B cell (primary cell): ENCODE measurements at regions not wholly inside any gene's neighbourhood (a gene's known extent, or its start where the extent isn't known, plus 50 kb on each side); places are given as distances from the start of the nearest gene placed in this dataset.

Source experiments
- ATAC-seq: fragments of 200-7000 bp; cut with Tn5 transposase; one replicate; pipeline ENCODE4 v1.10.0; 2021; ENCODE audit warnings: low read depth, mild to moderate bottlenecking, moderate number of reproducible peaks, moderate library complexity
- CTCF ChIA-PET: fragments of 350-600 bp; sonication (Branson Sonifier 250); formaldehyde crosslinking; loops from one replicate; lab custom pipeline; 2021; ENCODE audit warnings: antibody characterized with exemption, inconsistent platforms; lab: Charles Lee
- POLR2A ChIA-PET: fragments of 350-600 bp; sonication (Branson Sonifier 250); formaldehyde crosslinking; loops from one replicate; lab custom pipeline; 2021; ENCODE audit warnings: antibody characterized with exemption; lab: Charles Lee
- DNase-seq: peaks from one replicate; pipeline ENCODE4 v3.0.0; 2013
- H2AFZ ChIP-seq: 2 replicates; pipeline ENCODE4 v1.6.1; 2012; ENCODE audit warnings: mild to moderate bottlenecking, low read depth, low read length; ENCODE audit not compliant: insufficient read depth, poor library complexity, severe bottlenecking
- H3K27ac ChIP-seq, 2 donors: 1 replicate in 1 of 2; 2 replicates in 1 of 2; pipeline ENCODE4 v1.5.1; 2012 to 2013; ENCODE audit warnings: low read length in 2 of 2, mild to moderate bottlenecking in 2 of 2, moderate library complexity in 1 of 2
- H3K27me3 ChIP-seq, 4 experiments: fragments of 200-600 bp in 1 of 4; sonication (generic) in 1 of 4; replicated peaks in 1 of 4; 1 replicate in 2 of 4; 2 replicates in 2 of 4; pipeline versions ENCODE4 v1.6.1 to v1.7.0; 2013 to 2016; ENCODE audit warnings: low read length in 3 of 4, mild to moderate bottlenecking in 2 of 4, mixed read lengths in 1 of 4, moderate library complexity in 1 of 4; ENCODE audit not compliant: insufficient read depth in 4 of 4, control insufficient read depth in 3 of 4; ENCODE audit errors: control extremely low read depth in 1 of 4
- H3K36me3 ChIP-seq, 2 experiments: replicated peaks in 1 of 2; 1 replicate in 1 of 2; 2 replicates in 1 of 2; pipeline versions ENCODE4 v1.6.1 to v1.7.1; 2013; ENCODE audit warnings: low read length in 1 of 2; ENCODE audit not compliant: insufficient read depth in 2 of 2, control insufficient read depth in 1 of 2; ENCODE audit errors: control extremely low read depth in 1 of 2, extremely low read depth in 1 of 2
- H3K4me1 ChIP-seq, 2 donors: fragments of 200-600 bp in 1 of 2; sonication (generic) in 1 of 2; 1 replicate in 1 of 2; 2 replicates in 1 of 2; pipeline versions ENCODE4 v1.5.1 to v1.6.1; 2013 to 2017; ENCODE audit warnings: low read length in 2 of 2; ENCODE audit not compliant: control insufficient read depth in 2 of 2, insufficient read depth in 2 of 2
- H3K4me2 ChIP-seq: replicated peaks from 2 replicates; pipeline ENCODE3; 2012; ENCODE audit warnings: mild to moderate bottlenecking, low read depth, low read length; ENCODE audit not compliant: poor library complexity, severe bottlenecking
- H3K4me3 ChIP-seq, 5 experiments: fragments of 200-600 bp in 1 of 5; sonication (generic) in 1 of 5; 1 replicate in 3 of 5; 2 replicates in 2 of 5; pipeline versions ENCODE4 v1.5.1 to v1.7.0; 2011 to 2016; ENCODE audit warnings: low read length in 4 of 5, mild to moderate bottlenecking in 4 of 5, low read depth in 2 of 5, control low read depth in 1 of 5, moderate library complexity in 1 of 5; ENCODE audit not compliant: insufficient read depth in 1 of 5; ENCODE audit errors: control extremely low read depth in 1 of 5, extremely low read depth in 1 of 5
- H3K79me2 ChIP-seq: fragments of 200-600 bp; sonication (generic); one replicate; pipeline ENCODE4 v1.6.0; 2016; ENCODE audit warnings: low read length; ENCODE audit not compliant: control insufficient read depth, insufficient read depth
- H3K9ac ChIP-seq: fragments of 200-600 bp; sonication (generic); 2 replicates; pipeline ENCODE4 v1.6.1; 2017; ENCODE audit warnings: mild to moderate bottlenecking, low read length, moderate library complexity
- H3K9me3 ChIP-seq, 3 donors: one replicate each; pipeline versions ENCODE4 v1.6.1 to v1.7.1; 2013; ENCODE audit warnings: low read length in 2 of 3; ENCODE audit not compliant: control insufficient read depth in 2 of 3, insufficient read depth in 1 of 3; ENCODE audit errors: control extremely low read depth in 1 of 3
- H4K20me1 ChIP-seq: 2 replicates; pipeline ENCODE4 v1.6.0; 2012; ENCODE audit warnings: mild to moderate bottlenecking, low read length; ENCODE audit not compliant: insufficient read depth, control insufficient read depth, poor library complexity, severe bottlenecking
- H3K27ac Mint-ChIP-seq: one replicate; pipeline ENCODE4 v1.8.0; 2021; ENCODE audit warnings: mixed read lengths
- H3K27me3 Mint-ChIP-seq: one replicate; pipeline ENCODE4 v1.8.0; 2021; ENCODE audit warnings: mixed read lengths
- H3K4me1 Mint-ChIP-seq: one replicate; pipeline ENCODE4 v1.8.0; 2021; ENCODE audit warnings: mixed read lengths
- H3K4me3 Mint-ChIP-seq: one replicate; pipeline ENCODE4 v1.8.0; 2021; ENCODE audit warnings: mixed read lengths
- H3K9me3 Mint-ChIP-seq: one replicate; pipeline ENCODE4 v1.8.0; 2022; ENCODE audit warnings: mixed read lengths; ENCODE audit not compliant: insufficient read depth
- EZH2 ChIP-seq: IDR thresholded peaks from 2 replicates; pipeline ENCODE4 v1.6.1; 2012; ENCODE audit warnings: borderline replicate concordance, low read depth, mild to moderate bottlenecking, moderate library complexity, low read length; ENCODE audit not compliant: insufficient read depth, poor library complexity, severe bottlenecking
- whole genome bisulfite sequencing: methylation state at CpG from one replicate; pipeline ENCODE4 v1.1.5; 2013; ENCODE audit warnings: missing lambda C conversion rate; ENCODE audit not compliant: insufficient coverage; 5-methylcytosine and 5-hydroxymethylcytosine counted together
- intact Hi-C: fragments of 100-400 bp; cut with micrococcal nuclease; formaldehyde crosslinking; loops from one replicate; pipeline ENCODE4 v1.10.0; 2022
- TF ChIP-seq, protein P1 (sequence below): fragments of 200-600 bp; IDR thresholded peaks from one replicate; pipeline ENCODE4 v1.8.0; 2022; ENCODE audit warnings: antibody characterized with exemption, mild to moderate bottlenecking

DNA sequence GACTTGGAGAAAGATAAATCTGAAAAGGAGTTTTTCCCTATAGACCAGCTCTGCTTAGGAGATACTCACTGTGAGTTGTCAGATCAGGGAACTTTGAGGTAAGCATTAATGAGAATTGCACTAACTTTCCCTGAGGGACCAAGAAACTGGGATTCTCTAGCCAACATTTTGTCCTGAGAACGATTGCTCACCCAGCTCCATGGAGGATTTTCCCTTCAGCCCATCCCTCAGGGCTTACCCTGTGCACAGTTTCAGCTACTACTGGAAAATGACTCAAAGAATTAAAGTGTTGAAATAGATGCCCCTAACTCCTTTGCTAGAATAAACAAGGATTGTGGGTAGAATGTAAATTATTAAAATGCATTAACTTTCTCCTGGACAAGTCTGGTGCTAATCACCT, 237.2 kb upstream of the IL12B start:
- no peak overlapping the region for H2AFZ ChIP-seq
- Mint-ChIP-seq H3K4me3 (no peak overlapping the region), H3K27me3 (no peaks in the 10 kb centered on the region), H3K9me3 (no peaks in the 10 kb centered on the region), H3K4me1 (no peaks in the 10 kb centered on the region), H3K27ac (no peak overlapping the region)
- no peaks in the 10 kb centered on the region for H3K27me3 ChIP-seq
- H3K4me2 ChIP-seq, result no peak overlapping the region
- no peaks in the 10 kb centered on the region for H3K4me1 ChIP-seq
- no peaks in the 10 kb centered on the region for H3K79me2 ChIP-seq
- H3K9me3 ChIP-seq, result no peaks in the 10 kb centered on the region
- no CpG with 5 or more reads among the region's 1 CpG for WGBS
- POLR2A ChIA-PET, result no interaction called here
- H4K20me1 ChIP-seq, result no peaks in the 10 kb centered on the region
- H3K27ac ChIP-seq, result no peak overlapping the region
- TF ChIP-seq, protein P1, sequence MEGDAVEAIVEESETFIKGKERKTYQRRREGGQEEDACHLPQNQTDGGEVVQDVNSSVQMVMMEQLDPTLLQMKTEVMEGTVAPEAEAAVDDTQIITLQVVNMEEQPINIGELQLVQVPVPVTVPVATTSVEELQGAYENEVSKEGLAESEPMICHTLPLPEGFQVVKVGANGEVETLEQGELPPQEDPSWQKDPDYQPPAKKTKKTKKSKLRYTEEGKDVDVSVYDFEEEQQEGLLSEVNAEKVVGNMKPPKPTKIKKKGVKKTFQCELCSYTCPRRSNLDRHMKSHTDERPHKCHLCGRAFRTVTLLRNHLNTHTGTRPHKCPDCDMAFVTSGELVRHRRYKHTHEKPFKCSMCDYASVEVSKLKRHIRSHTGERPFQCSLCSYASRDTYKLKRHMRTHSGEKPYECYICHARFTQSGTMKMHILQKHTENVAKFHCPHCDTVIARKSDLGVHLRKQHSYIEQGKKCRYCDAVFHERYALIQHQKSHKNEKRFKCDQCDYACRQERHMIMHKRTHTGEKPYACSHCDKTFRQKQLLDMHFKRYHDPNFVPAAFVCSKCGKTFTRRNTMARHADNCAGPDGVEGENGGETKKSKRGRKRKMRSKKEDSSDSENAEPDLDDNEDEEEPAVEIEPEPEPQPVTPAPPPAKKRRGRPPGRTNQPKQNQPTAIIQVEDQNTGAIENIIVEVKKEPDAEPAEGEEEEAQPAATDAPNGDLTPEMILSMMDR, result no peak
- no peak for TF ChIP-seq EZH2
- no peak overlapping the region for H3K9ac ChIP-seq
- CTCF ChIA-PET, result no interaction called here
- intact Hi-C loops, result no loop called here
- H3K4me3 ChIP-seq, result no peak overlapping the region
- DNase-seq (no peak), ATAC-seq (no peak)
- H3K36me3 ChIP-seq, result no peaks in the 10 kb centered on the region

DNA sequence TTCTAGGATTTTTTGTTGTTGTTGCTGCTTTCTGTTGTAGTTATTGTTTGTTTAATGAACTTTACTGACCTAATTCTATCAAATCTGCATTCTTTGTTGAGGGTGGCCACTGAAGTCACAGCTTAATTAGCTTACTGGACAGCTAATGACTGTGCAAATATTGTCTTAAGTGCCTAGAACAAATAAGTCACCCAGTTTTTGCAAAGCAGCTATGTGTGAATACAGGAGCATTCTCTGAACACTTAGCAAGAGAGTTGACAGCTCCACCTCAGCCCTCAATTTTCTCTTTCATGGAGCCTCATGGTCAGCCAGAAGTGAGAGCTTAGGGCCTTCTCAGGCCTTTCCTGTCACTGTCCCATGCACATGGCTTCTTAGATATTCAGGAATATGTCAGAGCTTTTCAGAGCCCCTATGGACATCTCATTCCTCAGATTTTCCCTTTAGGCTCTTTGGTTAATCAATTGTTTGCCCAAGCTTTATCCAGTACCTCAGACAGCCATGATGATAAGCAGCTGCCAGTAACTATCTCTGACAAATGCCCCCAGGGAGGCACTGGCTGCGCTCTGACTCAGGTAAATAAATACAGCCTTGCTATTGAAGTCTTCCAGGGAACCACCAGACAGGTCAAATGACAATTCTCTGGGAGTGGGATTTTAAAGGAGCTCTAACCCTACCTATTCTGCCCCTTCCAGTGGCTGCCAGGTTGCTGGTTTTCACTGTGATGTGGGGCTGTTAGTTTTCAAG, 241.4 kb upstream of the IL12B start:
- H3K9ac ChIP-seq, result no peak overlapping the region
- H3K4me2 ChIP-seq, result no peak overlapping the region
- no peaks in the 10 kb centered on the region for H3K4me1 ChIP-seq
- DNase-seq (no peak), ATAC-seq (no peak)
- no CpG with 5 or more reads among the region's 1 CpG for WGBS
- H3K27me3 ChIP-seq, result no peaks in the 10 kb centered on the region
- CTCF ChIA-PET, result no interaction called here
- TF ChIP-seq, protein P1, result no peak
- TF ChIP-seq EZH2, result no peak
- intact Hi-C loops, result no loop called here
- Mint-ChIP-seq H3K4me3 (no peak overlapping the region), H3K9me3 (no peaks in the 10 kb centered on the region), H3K27me3 (no peaks in the 10 kb centered on the region), H3K4me1 (no peaks in the 10 kb centered on the region), H3K27ac (no peak overlapping the region)
- H3K9me3 ChIP-seq, result no peaks in the 10 kb centered on the region
- POLR2A ChIA-PET, result no interaction called here
- no peaks in the 10 kb centered on the region for H4K20me1 ChIP-seq
- no peak overlapping the region for H2AFZ ChIP-seq
- no peak overlapping the region for H3K4me3 ChIP-seq
- no peak overlapping the region for H3K27ac ChIP-seq
- no peaks in the 10 kb centered on the region for H3K79me2 ChIP-seq
- H3K36me3 ChIP-seq, result no peaks in the 10 kb centered on the region
